Gastroesophageal sphincter (tissue), 4 donors: ENCODE measurements at regions not wholly inside any gene's neighbourhood (a gene's known extent, or its start where the extent isn't known, plus 50 kb on each side); places are given as distances from the start of the nearest gene placed in this dataset.

Source experiments
- ATAC-seq: fragments of 150-250 bp; one replicate; pipeline ENCODE4 v1.9.1; 2016; ENCODE audit warnings: mild to moderate bottlenecking, moderate library complexity
- H3K27ac ChIP-seq, 4 donors: fragments of 200-600 bp; sonication (generic) in 3 of 4; 1 replicate in 3 of 4; 2 replicates in 1 of 4; pipeline ENCODE4 v1.5.1; 2016 to 2019
- H3K27me3 ChIP-seq: fragments of 200-600 bp; sonication (generic); one replicate; pipeline ENCODE4 v1.5.1; 2019
- H3K36me3 ChIP-seq, 2 donors: fragments of 200-600 bp; sonication (generic); one replicate each; pipeline ENCODE4 v1.5.1; 2019; ENCODE audit warnings: control low read depth in 1 of 2
- H3K4me1 ChIP-seq, 3 donors: fragments of 200-600 bp; sonication (generic); 1 replicate in 2 of 3; 2 replicates in 1 of 3; pipeline ENCODE4 v1.5.1; 2016 to 2019; ENCODE audit warnings: control low read depth in 2 of 3
- H3K4me3 ChIP-seq, 2 donors: fragments of 200-600 bp; sonication (generic); one replicate each; pipeline ENCODE4 v1.5.1; 2019; ENCODE audit warnings: mild to moderate bottlenecking in 1 of 2, moderate library complexity in 1 of 2
- H3K9me3 ChIP-seq, 3 donors: fragments of 200-600 bp; sonication (generic); one replicate each; pipeline ENCODE4 v1.5.1; 2017 to 2019; ENCODE audit warnings: control low read depth in 2 of 3
- EP300 ChIP-seq: sonication (generic); formaldehyde crosslinking; IDR thresholded peaks from one replicate; pipeline ENCODE4 v1.6.1; 2017; ENCODE audit warnings: antibody characterized with exemption, mild to moderate bottlenecking
- POLR2A ChIP-seq, 2 donors: fragments of 450-650 bp; IDR thresholded peaks; one replicate each; pipeline ENCODE4 v1.6.1; 2017; ENCODE audit warnings: antibody characterized with exemption in 2 of 2, mild to moderate bottlenecking in 2 of 2, moderate library complexity in 1 of 2
- POLR2AphosphoS5 ChIP-seq: sonication (generic); formaldehyde crosslinking; IDR thresholded peaks from one replicate; pipeline ENCODE4 v1.6.1; 2017; ENCODE audit warnings: antibody characterized with exemption
- WGBS, 2 donors: methylation state at CpG; one replicate each; pipeline ENCODE4 v1.1.5; 2018; ENCODE audit warnings: low coverage in 1 of 2; 5-methylcytosine and 5-hydroxymethylcytosine counted together
- TF ChIP-seq, protein P1 (sequence below), 4 experiments: fragments of 200-600 bp in 2 of 4; fragments of 450-650 bp in 2 of 4; sonication (generic) in 1 of 4; IDR thresholded peaks; one replicate each; pipeline ENCODE4 v1.5.1; 2017 to 2019; ENCODE audit warnings: antibody characterized with exemption in 4 of 4, mild to moderate bottlenecking in 2 of 4, moderate library complexity in 2 of 4

DNA sequence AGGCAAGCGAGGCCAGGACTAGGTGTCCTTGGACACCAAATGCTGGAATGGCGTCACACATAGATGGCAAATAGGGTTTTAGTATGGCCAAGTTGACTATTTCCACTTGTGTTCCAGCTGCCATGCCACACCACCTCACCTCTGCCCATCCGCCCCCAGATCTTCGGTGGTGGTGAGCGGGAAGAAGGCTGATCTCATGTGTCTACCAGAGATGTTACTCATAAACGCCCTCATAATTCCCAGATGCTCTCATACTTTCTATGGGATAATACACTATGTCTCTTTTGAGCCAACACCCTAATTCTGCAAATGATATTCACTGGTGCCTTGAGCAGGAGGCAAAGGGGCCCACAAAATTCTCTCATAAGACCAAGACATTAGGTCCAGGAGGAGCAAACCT is 281.1 kb upstream of the FN1 start:
- Histone ChIP-seq H3K27ac (peak overlapping the region; percentile 8 to 81 (median 79)), H3K4me1 (peaks cover 23 to 60% (median 31%) of the 10 kb centered on the region in 3 donors), H3K36me3 (no peaks in the 10 kb centered on the region), H3K27me3 (no peaks in the 10 kb centered on the region), H3K9me3 (no peaks in the 10 kb centered on the region), H3K4me3 (no peak overlapping the region)
- ATAC-seq = no peak
- TF ChIP-seq EP300 (no peak), POLR2A (IDR thresholded peaks at IDR 0.05) (no peak), POLR2AphosphoS5 (no peak)
- TF ChIP-seq, protein P1, sequence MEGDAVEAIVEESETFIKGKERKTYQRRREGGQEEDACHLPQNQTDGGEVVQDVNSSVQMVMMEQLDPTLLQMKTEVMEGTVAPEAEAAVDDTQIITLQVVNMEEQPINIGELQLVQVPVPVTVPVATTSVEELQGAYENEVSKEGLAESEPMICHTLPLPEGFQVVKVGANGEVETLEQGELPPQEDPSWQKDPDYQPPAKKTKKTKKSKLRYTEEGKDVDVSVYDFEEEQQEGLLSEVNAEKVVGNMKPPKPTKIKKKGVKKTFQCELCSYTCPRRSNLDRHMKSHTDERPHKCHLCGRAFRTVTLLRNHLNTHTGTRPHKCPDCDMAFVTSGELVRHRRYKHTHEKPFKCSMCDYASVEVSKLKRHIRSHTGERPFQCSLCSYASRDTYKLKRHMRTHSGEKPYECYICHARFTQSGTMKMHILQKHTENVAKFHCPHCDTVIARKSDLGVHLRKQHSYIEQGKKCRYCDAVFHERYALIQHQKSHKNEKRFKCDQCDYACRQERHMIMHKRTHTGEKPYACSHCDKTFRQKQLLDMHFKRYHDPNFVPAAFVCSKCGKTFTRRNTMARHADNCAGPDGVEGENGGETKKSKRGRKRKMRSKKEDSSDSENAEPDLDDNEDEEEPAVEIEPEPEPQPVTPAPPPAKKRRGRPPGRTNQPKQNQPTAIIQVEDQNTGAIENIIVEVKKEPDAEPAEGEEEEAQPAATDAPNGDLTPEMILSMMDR (IDR thresholded peaks at IDR 0.05) = no peak
- 57 to 91% methylated on average over 4 to 6 of the region's 6 CpGs for WGBS, 2 donors

DNA sequence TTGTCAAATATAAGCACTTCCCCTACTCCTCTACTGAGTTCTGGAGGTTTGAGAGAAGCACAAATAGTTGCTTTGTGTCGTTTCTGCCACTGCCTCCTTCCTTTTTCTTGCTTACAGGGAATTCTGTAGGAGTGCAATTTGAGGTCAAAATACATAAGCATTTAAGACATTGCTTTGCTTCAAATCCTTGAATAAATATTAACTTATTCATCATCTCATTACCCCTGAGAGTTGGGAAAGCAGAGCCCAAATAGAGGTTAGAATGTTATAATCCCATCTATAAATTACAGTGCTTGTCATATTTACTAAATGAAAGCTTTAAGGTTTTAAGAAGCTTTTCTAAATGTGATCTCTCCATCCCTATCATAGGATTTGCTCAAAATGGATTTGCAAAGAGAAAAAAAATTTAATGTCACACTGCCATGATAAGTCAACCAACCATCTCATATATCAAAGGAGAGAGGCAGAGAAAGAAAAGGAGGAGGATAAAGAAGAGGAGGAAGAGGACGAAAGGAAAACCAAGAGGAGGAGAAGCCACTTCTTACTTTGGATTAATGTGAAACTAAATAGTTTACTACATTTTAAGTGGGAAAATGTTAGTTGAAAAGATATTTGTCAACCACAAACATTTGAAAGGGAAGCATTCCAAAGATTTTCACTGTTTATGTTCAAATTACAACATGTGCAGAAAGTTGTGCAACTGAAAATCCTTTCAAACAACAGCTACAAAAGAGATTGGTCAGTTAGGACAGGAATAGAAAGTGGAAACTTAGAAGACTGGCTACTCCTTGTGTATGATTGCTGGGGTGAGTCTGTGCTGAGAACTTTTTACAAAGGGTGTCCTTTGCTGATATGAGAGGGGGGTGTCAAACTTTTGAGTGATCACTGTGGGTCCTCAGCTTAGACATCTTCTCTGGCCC is 277.3 kb upstream of the FN1 start:
- peak overlapping the region; percentile 79 to 91 (median 83) for H3K27ac ChIP-seq
- H3K36me3 ChIP-seq = no peaks in the 10 kb centered on the region
- no peaks in the 10 kb centered on the region for H3K9me3 ChIP-seq
- H3K27me3 ChIP-seq = no peaks in the 10 kb centered on the region
- TF ChIP-seq POLR2AphosphoS5 = peak; percentile 94
- TF ChIP-seq, protein P1 (IDR thresholded peaks at IDR 0.05) = no peak
- ATAC-seq = peak; percentile 81
- 0 to 16% methylated on average over 2 of the region's 2 CpGs for WGBS, 2 donors
- H3K4me3 ChIP-seq = no peak overlapping the region
- peaks cover 18 to 64% (median 33%) of the 10 kb centered on the region in 3 donors for H3K4me1 ChIP-seq

DNA sequence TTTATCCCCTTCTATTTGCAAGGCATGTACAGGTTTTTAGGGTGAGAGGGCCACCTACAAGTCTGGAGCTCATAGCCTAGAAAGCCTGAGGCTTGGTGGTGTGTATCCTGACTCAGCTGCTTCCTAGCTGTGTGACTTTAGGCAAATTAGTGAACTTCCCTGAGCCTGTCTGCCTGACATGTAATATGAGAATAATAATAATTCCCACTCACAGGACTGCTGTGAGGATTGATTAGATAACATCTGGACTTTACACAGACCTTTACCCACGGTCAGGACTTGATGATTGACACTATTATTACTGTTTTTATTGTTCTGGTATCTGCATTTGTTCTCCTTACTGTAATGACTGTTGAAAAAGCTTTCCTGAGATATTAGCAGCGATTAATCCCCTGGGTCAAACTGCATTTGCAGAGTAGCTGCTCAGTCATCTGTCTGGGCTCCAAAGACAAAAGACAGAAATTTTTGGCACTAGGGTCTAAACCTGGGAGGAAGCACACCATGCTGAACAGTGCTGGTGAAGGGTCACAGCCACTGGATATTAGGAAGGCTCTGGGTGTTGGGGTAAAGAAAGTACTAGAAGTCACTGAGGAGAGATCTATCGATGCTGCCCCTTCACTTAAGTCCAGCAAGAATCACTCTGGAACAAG is 276.5 kb upstream of the FN1 start:
- peak overlapping the region; percentile 79 to 91 (median 83) for H3K27ac ChIP-seq
- no peaks in the 10 kb centered on the region for H3K9me3 ChIP-seq
- 13 to 23% methylated on average over 3 of the region's 3 CpGs for WGBS, 2 donors
- H3K27me3 ChIP-seq = no peaks in the 10 kb centered on the region
- H3K36me3 ChIP-seq = no peaks in the 10 kb centered on the region
- H3K4me1 ChIP-seq = peaks cover 14 to 56% (median 26%) of the 10 kb centered on the region in 3 donors
- TF ChIP-seq, protein P1 (IDR thresholded peaks at IDR 0.05) = no peak
- TF ChIP-seq POLR2A (IDR thresholded peaks at IDR 0.05) (no peak), POLR2AphosphoS5 (no peak), EP300 (no peak)
- H3K4me3 ChIP-seq = no peak overlapping the region
- no peak for ATAC-seq

DNA sequence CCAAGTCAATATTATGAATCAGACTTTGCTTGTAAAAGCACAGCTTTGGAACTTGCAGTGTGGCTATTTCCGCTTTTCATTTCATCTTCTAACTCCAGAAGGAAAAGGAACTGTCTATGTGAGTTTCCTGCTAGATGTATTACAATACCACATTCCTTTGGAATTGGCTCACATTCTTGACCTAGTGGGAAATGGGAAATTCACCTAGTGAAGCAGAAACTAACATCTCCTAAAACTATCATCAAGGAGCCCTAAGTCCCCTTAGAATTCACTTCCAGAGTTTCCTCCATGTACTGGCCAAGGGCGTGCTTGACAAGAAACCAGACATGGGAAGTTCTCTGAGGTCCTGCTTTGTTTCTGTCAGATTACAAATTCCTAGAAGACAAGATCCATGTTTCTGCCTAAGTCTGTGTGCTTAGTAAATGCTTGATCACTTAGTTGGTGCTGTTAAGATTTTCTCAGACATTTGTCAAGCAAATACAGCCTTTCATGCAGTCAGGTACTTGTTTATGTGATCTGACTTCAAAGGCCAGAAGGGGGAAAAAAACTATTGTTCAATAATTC is 275.7 kb upstream of the FN1 start:
- Histone ChIP-seq H3K27ac (peak overlapping the region; percentile 79 to 91 (median 83)), H3K27me3 (no peaks in the 10 kb centered on the region), H3K9me3 (no peaks in the 10 kb centered on the region), H3K4me3 (no peak overlapping the region), H3K4me1 (peaks cover 14 to 48% (median 26%) of the 10 kb centered on the region in 3 donors), H3K36me3 (no peaks in the 10 kb centered on the region)
- 63 to 80% methylated on average over 1 to 2 of the region's 2 CpGs for WGBS, 2 donors
- peak; percentile 12 for ATAC-seq
- TF ChIP-seq, protein P1 (IDR thresholded peaks at IDR 0.05) = no peak
- TF ChIP-seq POLR2AphosphoS5 (peak; percentile 38), POLR2A (IDR thresholded peaks at IDR 0.05) (no peak), EP300 (no peak)
